Stimulated activated CD4-positive, alpha-beta T cell treated with anti-CD3 and anti-CD28 coated beads, Interleukin-2, amount 100 ng/mL, for 24 hours (primary cell): ENCODE measurements at regions not wholly inside any gene's neighbourhood (a gene's known extent, or its start where the extent isn't known, plus 50 kb on each side); places are given as distances from the start of the nearest gene placed in this dataset.

Source experiments
- DNase-seq, 2 donors: peaks; one replicate each; pipeline ENCODE4 v3.0.0-alpha.2; 2020

DNA sequence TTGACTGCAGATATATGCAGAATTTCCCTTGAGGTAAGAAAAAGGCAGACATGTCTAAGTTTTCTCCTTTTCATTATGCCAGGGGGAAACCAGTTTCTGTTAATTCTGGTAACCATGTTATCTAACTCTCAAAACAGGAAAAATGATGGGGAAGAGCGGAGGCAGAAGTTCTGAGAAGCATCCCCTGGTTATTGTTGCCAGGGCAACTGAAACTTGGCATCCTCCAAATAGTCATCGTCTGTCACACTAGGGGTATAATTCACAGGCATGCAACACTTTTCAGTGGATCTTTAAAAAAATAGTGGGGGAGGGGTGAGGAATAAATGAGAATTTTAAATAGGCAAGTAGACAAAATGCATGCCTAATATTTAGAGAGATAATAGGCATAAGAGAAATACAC lies 715.3 kb upstream of the CXADR start:
- DNase-seq: no peak

DNA sequence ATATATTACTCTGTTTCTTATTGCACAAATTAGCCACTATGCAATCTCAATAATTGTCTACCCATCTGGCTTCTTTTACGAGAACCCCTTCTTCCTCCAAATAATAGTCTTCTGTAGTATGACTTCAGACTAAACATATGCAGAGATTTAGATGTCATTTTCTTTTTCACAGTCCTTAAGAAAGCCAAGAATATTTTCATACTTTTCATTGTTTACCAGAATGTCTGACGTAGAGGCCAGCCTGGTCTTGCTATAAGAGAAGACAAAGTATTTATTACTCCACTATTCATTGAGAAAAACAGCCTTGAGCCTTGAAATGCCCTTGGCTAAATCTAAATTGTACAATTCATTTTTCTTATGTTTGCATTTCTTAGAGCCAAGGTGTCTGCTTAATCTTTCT lies 714.9 kb upstream of the CXADR start:
- no peak for DNase-seq

DNA sequence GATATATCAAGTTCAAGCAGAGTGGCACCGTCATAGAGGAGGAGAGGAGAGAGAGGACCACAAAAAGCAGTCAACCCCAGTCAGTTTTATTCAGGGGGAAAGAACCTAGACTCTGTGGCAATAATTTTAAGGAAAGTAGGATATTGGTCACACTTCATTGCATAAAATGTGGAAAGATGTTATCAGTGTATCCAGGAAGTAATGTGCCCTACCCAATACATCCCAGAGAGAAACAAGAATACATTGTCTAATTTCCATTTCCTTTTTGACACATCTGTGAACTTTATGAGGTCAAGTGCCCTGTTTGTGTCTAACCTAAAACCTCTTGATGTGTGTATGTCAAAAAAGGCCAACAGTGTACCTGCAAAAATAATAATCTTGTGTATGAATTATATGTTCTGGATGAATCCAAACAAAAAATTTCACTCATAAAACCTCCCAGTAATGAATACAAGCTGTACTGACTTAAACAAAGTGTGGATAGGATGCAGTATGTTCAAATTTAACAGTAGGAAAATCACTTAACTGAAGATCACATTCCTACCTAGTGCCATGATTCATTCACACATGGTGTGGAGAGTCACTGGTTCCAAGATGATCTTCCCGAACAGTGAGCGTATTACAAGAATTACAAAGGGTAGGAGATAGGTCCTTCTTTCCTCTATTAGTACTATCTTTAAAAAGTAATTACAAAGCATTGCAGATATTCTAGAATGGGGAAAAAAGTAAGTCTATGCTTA lies 712.1 kb upstream of the CXADR start:
- no peak for DNase-seq

DNA sequence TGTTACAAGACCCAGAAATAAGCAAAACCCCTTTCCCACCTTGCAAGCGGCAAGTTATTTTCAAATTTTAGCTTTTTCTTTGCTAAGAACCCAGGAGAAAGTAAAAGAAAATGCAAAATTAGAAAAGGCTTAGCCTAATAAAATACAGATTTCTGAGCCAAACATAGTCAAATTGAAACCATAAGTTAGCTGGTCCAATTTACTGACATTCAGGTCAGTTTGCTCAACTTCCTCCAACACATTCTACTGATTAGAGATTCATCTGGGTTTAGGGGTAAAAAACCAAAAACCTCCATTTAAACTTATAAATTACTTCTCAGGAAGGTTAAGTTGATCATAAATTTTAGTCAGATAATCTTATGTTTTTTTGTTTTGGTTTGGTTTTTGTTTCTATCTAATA lies 701.8 kb upstream of the CXADR start:
- no peak for DNase-seq

- DNase-seq: no peak
These were observed 700.9 kb upstream of the CXADR start for GRCh38 chr21:16811970-16812369.

GRCh38 chr21:16815243-16815642 lies 697.6 kb upstream of the CXADR start:
- DNase-seq: no peak

DNA sequence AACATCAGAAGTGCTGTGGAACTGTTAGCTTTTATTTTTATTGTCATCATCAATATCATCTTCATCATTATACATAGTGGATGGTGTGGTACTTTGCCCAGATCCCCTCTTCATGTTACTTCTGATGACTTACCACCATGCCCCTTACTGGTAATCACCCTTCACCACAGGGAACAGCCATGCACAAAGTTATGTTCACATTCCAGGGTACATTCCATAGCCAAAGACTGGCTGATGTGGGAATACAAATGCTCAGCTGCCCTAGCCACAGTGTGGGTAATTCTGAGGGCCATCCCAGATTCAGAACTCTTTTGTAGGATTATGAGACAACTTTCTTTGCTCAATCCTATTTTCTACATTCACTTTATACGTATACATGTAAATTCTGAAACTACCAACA lies 691.3 kb upstream of the CXADR start:
- no peak for DNase-seq

GRCh38 chr21:16829532-16829931 lies 683.3 kb upstream of the CXADR start:
- DNase-seq: no peak

DNA sequence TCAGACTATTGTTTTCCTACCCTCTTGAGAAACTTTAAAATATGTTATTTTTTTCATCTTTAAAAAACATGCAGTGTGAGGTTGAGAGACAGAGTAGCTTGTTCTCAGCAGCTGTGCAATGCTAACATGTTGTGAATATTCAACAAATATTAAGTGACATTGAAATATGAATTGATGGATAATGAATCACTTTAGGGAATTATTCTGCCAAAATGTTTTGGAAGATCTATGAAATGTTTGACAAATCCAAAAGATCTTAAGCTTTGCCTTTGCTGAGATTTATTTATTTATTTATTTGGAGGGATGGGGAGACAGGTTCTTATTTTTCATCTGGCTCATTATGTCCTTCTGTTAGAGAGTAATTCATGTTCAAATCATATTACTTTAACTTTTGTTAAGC lies 680.1 kb upstream of the CXADR start:
- DNase-seq: no peak

GRCh38 chr21:16834791-16835190 lies 678.1 kb upstream of the CXADR start:
- DNase-seq: no peak

- DNase-seq: no peak
These were observed 675.5 kb upstream of the CXADR start for GRCh38 chr21:16837321-16837720.

- no peak for DNase-seq
These were observed 675.1 kb upstream of the CXADR start for GRCh38 chr21:16837721-16838120.

DNA sequence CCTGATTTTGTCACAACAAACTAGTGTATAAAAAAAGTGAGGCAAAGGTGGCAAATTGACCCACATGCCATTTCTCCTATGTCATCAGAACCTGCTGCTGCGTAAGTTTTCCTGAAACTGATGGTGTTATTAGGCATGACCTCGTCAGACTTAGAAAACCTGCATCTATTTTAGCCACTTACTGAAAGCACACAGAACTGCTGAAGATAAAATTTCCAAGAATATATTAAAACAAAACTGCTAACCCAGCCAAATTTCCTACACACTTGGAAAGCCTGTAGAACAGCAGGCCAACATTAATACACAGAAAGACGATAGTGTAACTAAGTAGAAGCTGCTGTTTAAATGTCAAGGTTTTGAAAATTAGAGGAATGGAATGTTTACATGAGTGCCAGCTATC lies 674.5 kb upstream of the CXADR start:
- no peak for DNase-seq

- no peak for DNase-seq
These were observed 672.3 kb upstream of the CXADR start for GRCh38 chr21:16840538-16840937.

DNA sequence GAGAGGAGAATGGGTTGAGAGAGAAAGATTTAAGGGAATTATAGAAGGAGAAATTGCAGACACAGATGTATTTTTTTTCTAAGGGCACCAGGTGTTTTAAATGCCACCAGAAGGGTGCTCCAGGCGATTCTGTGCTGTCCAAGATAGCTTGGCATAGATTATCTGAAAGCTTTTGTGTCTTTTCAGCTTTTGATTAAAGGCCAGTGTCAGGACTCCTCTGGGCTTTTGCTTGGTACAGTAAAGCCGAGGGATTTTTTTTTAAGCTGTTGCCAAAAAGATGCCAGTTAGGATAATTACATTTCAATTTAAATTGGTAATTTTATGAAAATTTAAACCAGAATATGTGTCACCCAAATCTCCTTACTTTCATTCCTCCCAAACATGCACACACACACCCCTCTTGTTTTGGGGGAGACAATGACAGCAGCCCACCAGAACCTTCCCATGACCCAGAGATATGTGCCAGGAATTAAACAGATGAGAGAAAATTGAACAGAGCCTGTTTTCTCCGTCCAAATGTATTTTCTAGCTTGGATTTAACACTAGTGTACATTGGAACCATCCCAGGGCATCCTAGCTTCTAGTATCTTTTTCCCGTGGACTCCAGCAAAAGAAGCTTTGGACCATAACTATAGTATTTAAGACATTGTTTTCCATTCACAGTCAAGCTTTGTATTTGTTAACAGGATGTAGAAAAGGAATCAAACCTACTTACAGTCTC lies 670.7 kb upstream of the CXADR start:
- no peak for DNase-seq

DNA sequence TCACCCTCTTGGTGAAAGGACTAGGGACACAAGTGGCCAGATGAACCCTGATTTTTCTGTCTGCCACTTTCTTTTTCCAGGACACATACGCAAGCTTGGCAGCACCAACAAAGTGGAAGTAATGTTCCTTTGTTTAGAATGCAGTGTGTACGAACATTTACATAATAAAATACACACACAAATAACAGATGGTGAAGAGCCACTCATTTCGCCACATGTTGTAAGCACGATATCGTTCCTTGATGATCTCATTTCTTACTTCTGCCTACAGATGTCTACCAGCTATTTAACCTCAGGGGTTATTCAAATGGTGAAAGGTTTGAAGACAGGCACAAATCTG lies 670.2 kb upstream of the CXADR start:
- no peak for DNase-seq

DNA sequence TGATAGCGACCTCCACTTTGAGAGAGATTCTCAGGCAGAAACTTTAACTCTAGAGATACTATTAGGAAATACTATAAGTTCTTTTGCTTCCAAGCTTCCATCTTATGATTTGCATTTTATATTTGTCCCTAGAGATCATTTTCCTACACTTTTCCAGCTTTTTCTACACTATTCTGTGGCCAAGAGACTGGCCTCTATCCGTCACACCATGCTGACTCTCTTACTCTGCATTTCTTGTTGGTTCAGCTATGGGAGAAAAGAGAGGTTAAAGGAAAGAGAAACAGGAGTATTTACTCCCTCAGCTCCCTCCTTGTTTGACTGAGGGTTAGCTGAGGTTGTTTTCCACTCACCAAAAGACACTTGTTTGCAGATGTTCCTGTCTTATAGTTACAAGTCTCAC lies 665.6 kb upstream of the CXADR start:
- DNase-seq: no peak

- no peak for DNase-seq
These were observed 661.8 kb upstream of the CXADR start for GRCh38 chr21:16851054-16851453.

DNA sequence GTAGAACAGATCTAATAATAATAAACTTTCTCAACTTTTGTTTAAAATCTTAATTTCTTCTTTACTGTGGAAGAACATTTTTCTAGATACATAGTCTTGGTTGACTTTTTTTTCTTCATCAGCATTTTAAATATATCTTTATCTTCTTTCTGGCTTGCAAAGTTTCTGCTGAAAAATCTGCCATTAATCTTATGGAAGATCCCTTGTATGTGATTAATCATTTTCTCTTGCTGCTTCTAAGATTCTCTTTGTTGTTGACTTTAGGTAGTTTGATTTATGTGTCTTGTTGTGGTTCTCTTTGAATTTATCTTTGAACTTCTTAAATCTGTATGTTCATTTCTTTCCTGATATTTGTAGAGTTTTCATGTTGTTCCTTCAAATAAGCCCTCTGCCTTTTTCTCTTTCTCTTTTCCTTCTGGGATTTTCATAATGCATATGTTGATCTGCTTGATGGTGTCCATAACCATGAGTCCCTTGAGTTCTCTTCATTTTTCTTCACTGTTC lies 657.6 kb upstream of the CXADR start:
- no peak for DNase-seq

- no peak for DNase-seq
These were observed 649.4 kb upstream of the CXADR start for GRCh38 chr21:16863362-16863905.

- DNase-seq: no peak
These were observed 648.9 kb upstream of the CXADR start for GRCh38 chr21:16863908-16864307.

- no peak for DNase-seq
These were observed 647.2 kb upstream of the CXADR start for GRCh38 chr21:16865632-16866031.

DNA sequence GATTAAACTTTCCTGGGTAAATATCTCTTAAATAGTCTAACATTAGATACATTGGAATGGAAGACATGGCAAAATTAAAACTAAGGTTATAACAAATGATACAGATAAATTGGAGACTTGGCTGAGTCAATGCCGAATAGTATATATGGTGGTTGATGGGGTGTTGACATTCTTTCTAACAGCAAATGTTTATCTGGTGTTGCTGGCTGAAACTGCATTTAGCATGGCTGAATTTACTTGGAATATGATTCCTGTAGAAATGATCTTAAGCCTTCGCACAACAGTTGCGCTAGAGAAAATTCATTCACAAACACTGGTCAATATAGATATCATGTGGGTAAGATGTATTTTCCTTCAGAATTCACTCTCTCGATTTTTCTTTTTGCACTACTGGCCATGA lies 646.0 kb upstream of the CXADR start:
- no peak for DNase-seq

GRCh38 chr21:16870103-16870502 lies 642.7 kb upstream of the CXADR start:
- no peak for DNase-seq
